ENCODE measurements at regions not wholly inside any gene's neighbourhood (a gene's known extent, or its start where the extent isn't known, plus 50 kb on each side); places are given as distances from the start of the nearest gene placed in this dataset.

- TF ChIP-seq CEBPB (IDR thresholded peaks at IDR 0.05) = no peak
- peak; percentile 67 for TF ChIP-seq REST (IDR thresholded peaks at IDR 0.05; ENCODE audit: low read depth)
Observed at GRCh38 chr14:45905672-45906071, 652.7 kb upstream of the MIS18BP1 start.

DNA sequence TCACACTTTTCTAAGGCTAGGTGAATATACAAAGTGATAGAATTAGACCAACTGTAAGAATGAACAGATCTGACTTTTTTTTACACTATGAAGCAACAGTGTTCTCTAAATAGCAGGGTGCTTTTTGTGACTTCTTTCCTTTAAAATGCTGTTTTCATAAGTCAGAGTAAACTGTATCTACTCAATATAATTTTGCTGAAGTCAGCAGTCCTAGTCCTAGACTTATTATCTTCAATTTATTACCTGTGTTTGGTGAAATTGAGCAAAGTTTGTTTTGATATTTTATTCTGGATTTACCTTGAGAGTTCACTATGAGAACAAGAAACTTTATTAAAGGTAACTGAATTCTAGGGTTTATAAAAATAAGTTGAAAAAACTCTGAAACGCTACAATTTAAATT is 651.3 kb upstream of the MIS18BP1 start:
- TF ChIP-seq FOXM1 (IDR thresholded peaks at IDR 0.05; ENCODE audit: borderline replicate concordance, low read depth) (no peak), YY1 (IDR thresholded peaks at IDR 0.05; ENCODE audit: low read depth) (no peak), USF1 (IDR thresholded peaks at IDR 0.05) (no peak), REST (IDR thresholded peaks at IDR 0.05; ENCODE audit: low read depth) (no peak), NFIC (IDR thresholded peaks at IDR 0.05) (no peak), CEBPB (IDR thresholded peaks at IDR 0.05) (no peak), TAF1 (IDR thresholded peaks at IDR 0.05; ENCODE audit: low read depth) (no peak), ZBTB7A (IDR thresholded peaks at IDR 0.05; ENCODE audit: low read depth) (no peak), EGR1 (IDR thresholded peaks at IDR 0.05) (no peak), TEAD4 (IDR thresholded peaks at IDR 0.05) (no peak), RAD21 (IDR thresholded peaks at IDR 0.05; ENCODE audit: low read depth) (no peak), EP300 (IDR thresholded peaks at IDR 0.05; ENCODE audit: borderline replicate concordance) (no peak), TCF12 (IDR thresholded peaks at IDR 0.05; ENCODE audit: low read depth) (no peak), CREB1 (IDR thresholded peaks at IDR 0.05; ENCODE audit: low read depth) (no peak)
- TF ChIP-seq, protein P1, sequence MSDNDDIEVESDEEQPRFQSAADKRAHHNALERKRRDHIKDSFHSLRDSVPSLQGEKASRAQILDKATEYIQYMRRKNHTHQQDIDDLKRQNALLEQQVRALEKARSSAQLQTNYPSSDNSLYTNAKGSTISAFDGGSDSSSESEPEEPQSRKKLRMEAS (IDR thresholded peaks at IDR 0.05) = no peak

DNA sequence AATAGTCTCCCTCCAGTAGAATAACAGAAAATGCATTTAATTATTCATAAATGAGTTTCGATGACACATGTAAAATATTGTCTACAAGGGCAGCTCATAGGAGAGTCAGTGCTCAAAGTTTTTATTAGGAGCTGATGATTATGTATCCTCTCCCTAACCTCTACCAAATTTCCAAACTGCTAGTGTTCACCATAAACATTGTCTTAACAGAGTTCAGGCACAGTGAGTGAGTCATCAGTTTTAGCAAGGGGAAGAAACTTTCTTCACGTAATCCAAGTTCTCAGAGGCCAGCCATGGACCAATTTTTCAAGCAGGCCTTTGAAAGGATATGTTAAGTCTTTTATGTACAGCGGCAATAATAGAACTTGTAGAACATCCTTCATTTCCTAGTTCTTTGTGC is 649.2 kb upstream of the MIS18BP1 start:
- TF ChIP-seq CEBPB (IDR thresholded peaks at IDR 0.05) = no peak

GRCh38 chr14:45897439-45897838 is 644.4 kb upstream of the MIS18BP1 start:
- TF ChIP-seq, protein P1 (IDR thresholded peaks at IDR 0.05) = no peak
- TF ChIP-seq USF1 (IDR thresholded peaks at IDR 0.05) = no peak
- TF ChIP-seq TAF1 (IDR thresholded peaks at IDR 0.05; ENCODE audit: low read depth) = no peak
- no peak for TF ChIP-seq CREB1 (IDR thresholded peaks at IDR 0.05; ENCODE audit: low read depth)
- no peak for TF ChIP-seq EP300 (IDR thresholded peaks at IDR 0.05; ENCODE audit: borderline replicate concordance)
- TF ChIP-seq YY1 (IDR thresholded peaks at IDR 0.05; ENCODE audit: low read depth) = no peak
- no peak for TF ChIP-seq ZBTB7A (IDR thresholded peaks at IDR 0.05; ENCODE audit: low read depth)
- TF ChIP-seq FOXM1 (IDR thresholded peaks at IDR 0.05; ENCODE audit: borderline replicate concordance, low read depth) = no peak
- no peak for TF ChIP-seq NFIC (IDR thresholded peaks at IDR 0.05)
- no peak for TF ChIP-seq CEBPB (IDR thresholded peaks at IDR 0.05)
- TF ChIP-seq REST (IDR thresholded peaks at IDR 0.05; ENCODE audit: low read depth) = no peak
- no peak for TF ChIP-seq TCF12 (IDR thresholded peaks at IDR 0.05; ENCODE audit: low read depth)
- TF ChIP-seq TEAD4 (IDR thresholded peaks at IDR 0.05) = no peak
- TF ChIP-seq RAD21 (IDR thresholded peaks at IDR 0.05; ENCODE audit: low read depth) = no peak
- TF ChIP-seq EGR1 (IDR thresholded peaks at IDR 0.05) = no peak

DNA sequence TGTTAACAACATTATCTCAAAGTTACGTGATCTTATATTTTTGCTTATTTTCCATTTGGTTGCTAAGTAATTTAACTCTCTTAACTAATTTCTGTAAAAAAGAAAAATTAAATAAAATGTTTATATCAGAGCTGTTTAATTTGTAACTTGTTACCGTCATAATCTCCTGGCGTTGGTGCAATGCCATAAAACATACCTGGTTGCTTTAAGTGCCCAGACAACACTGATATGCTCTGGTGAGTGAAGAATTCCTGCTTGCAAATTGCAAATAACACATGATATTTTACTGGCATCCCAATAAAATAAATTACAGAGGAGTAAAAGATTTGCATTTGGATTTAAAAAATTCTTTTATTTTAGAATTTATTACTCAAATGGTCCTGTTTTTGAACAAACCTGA is 640.1 kb upstream of the MIS18BP1 start:
- no peak for TF ChIP-seq CEBPB (IDR thresholded peaks at IDR 0.05)
- TF ChIP-seq, protein P1 (IDR thresholded peaks at IDR 0.05) = no peak
- no peak for TF ChIP-seq FOXM1 (IDR thresholded peaks at IDR 0.05; ENCODE audit: borderline replicate concordance, low read depth)
- no peak for TF ChIP-seq RAD21 (IDR thresholded peaks at IDR 0.05; ENCODE audit: low read depth)
- no peak for TF ChIP-seq REST (IDR thresholded peaks at IDR 0.05; ENCODE audit: low read depth)
- no peak for TF ChIP-seq CREB1 (IDR thresholded peaks at IDR 0.05; ENCODE audit: low read depth)
- TF ChIP-seq NFIC (IDR thresholded peaks at IDR 0.05) = no peak
- TF ChIP-seq TAF1 (IDR thresholded peaks at IDR 0.05; ENCODE audit: low read depth) = no peak
- TF ChIP-seq EP300 (IDR thresholded peaks at IDR 0.05; ENCODE audit: borderline replicate concordance) = no peak
- TF ChIP-seq EGR1 (IDR thresholded peaks at IDR 0.05) = no peak
- no peak for TF ChIP-seq USF1 (IDR thresholded peaks at IDR 0.05)
- no peak for TF ChIP-seq YY1 (IDR thresholded peaks at IDR 0.05; ENCODE audit: low read depth)
- no peak for TF ChIP-seq ZBTB7A (IDR thresholded peaks at IDR 0.05; ENCODE audit: low read depth)
- no peak for TF ChIP-seq TEAD4 (IDR thresholded peaks at IDR 0.05)
